Cardiac fibroblast (primary cell): ENCODE measurements at regions not wholly inside any gene's neighbourhood (a gene's known extent, or its start where the extent isn't known, plus 50 kb on each side); places are given as distances from the start of the nearest gene placed in this dataset.

Source experiments
- DNase-seq, 2 donors: peaks; one replicate each; pipeline versions ENCODE4 v3.0.0 to v3.0.0-alpha.2; 2010; ENCODE audit warnings: low read depth in 2 of 2
- H3K4me3 ChIP-seq, 2 donors: replicated peaks in 1 of 2; 1 replicate in 1 of 2; 2 replicates in 1 of 2; pipeline ENCODE4 v1.5.1; 2011; ENCODE audit warnings: low read depth in 2 of 2, low read length in 2 of 2, mild to moderate bottlenecking in 2 of 2, moderate library complexity in 1 of 2
- CTCF ChIP-seq: IDR thresholded peaks from one replicate; pipeline ENCODE4 v1.5.1; 2011; ENCODE audit warnings: low read depth, mild to moderate bottlenecking, low read length, inconsistent platforms

- H3K4me3 ChIP-seq: no peak overlapping the region
- no peak for TF ChIP-seq CTCF
- peak in 1 of 2 donors; percentile 2 for DNase-seq
These were observed 220.5 kb upstream of the ADRA1B start for GRCh38 chr5:159695741-159696294.

GRCh38 chr5:159697530-159697929 is 218.8 kb upstream of the ADRA1B start:
- no peak for DNase-seq
- TF ChIP-seq CTCF: no peak

GRCh38 chr5:159698322-159698721 is 218.0 kb upstream of the ADRA1B start:
- H3K4me3 ChIP-seq: no peak overlapping the region
- TF ChIP-seq CTCF: no peak
- DNase-seq: no peak

More at GRCh38 chr5:159697530-159697929, 218.8 kb upstream of the ADRA1B start:
- no peak overlapping the region for H3K4me3 ChIP-seq

- H3K4me3 ChIP-seq: no peak overlapping the region
- TF ChIP-seq CTCF: no peak
- DNase-seq: no peak
These were observed 216.3 kb upstream of the ADRA1B start for GRCh38 chr5:159700016-159700415.

- TF ChIP-seq CTCF: no peak
- no peak for DNase-seq
These were observed 214.0 kb upstream of the ADRA1B start for GRCh38 chr5:159702301-159702700.

GRCh38 chr5:159702826-159703225 is 213.5 kb upstream of the ADRA1B start:
- no peak for DNase-seq
- no peak overlapping the region for H3K4me3 ChIP-seq

More at GRCh38 chr5:159702301-159702700, 214.0 kb upstream of the ADRA1B start:
- H3K4me3 ChIP-seq: no peak overlapping the region

More at GRCh38 chr5:159702826-159703225, 213.5 kb upstream of the ADRA1B start:
- TF ChIP-seq CTCF: no peak
